Pancreas (tissue), 10 donors: ENCODE measurements at regions not wholly inside any gene's neighbourhood (a gene's known extent, or its start where the extent isn't known, plus 50 kb on each side); places are given as distances from the start of the nearest gene placed in this dataset.
"Not testable (repeated sequence)": the region's sequence is repeated elsewhere in the genome, so short reads cannot be mapped to it uniquely, and the experiment has no call there.

Experiments used
- ATAC-seq, 4 donors: fragments of 200-7000 bp; cut with Tn5 transposase; one replicate each; pipeline versions ENCODE4 v1.8.0 to v1.9.1; 2020; ENCODE audit warnings: mild to moderate bottlenecking in 4 of 4, moderate library complexity in 4 of 4
- DNase-seq, 6 donors: peaks; one replicate each; pipeline ENCODE4 v3.0.0-alpha.2; 2020
- FAIRE-seq: peaks from 2 replicates; lab custom pipeline; 2012; peaks lifted over from hg19 to GRCh38; lab: Jason Lieb, UNC
- H3K27ac ChIP-seq, 4 donors: fragments of 200-600 bp; sonication (generic); 1 replicate in 3 of 4; 2 replicates in 1 of 4; pipeline versions ENCODE4 v1.5.0 to v1.8.0; 2020
- H3K27me3 ChIP-seq, 4 donors: fragments of 200-600 bp; one replicate each; pipeline ENCODE4 v1.8.0; 2021
- H3K36me3 ChIP-seq, 3 donors: fragments of 200-600 bp; sonication (generic) in 1 of 3; one replicate each; pipeline versions ENCODE4 v1.5.0 to v1.8.0; 2020 to 2021
- H3K4me1 ChIP-seq, 3 donors: fragments of 200-600 bp; one replicate each; pipeline ENCODE4 v1.8.0; 2021
- H3K4me3 ChIP-seq, 4 donors: fragments of 200-600 bp; sonication (generic) in 2 of 4; one replicate each; pipeline versions ENCODE4 v1.5.0 to v1.8.0; 2020 to 2021
- H3K9me3 ChIP-seq, 4 donors: fragments of 200-600 bp; one replicate each; pipeline ENCODE4 v1.8.0; 2021
- CTCF ChIP-seq, 4 donors: fragments of 200-600 bp; sonication (generic) in 3 of 4; IDR thresholded peaks; one replicate each; pipeline versions ENCODE4 v1.5.0 to v1.8.0; 2021; ENCODE audit warnings: antibody characterized with exemption in 4 of 4
- WGBS, 2 donors: extraction: QIAGEN DNeasy Blood & Tissue Kit; methylation state at CpG; one replicate each; pipeline ENCODE4 v1.1.7; 2013; 5-methylcytosine and 5-hydroxymethylcytosine counted together
- intact Hi-C, 3 donors: fragments of 100-400 bp; cut with DNase I; formaldehyde crosslinking; loops; one replicate each; pipeline versions ENCODE4 v1.11.1 to v1.14.2; 2022
- donor health status: healthy with polysubstance abuse.
- donor health status: DM: no; HTN: no; CAD: no; lungs with moderate emphysema.
- donor health status: DM: no; HTN: no; CAD: no.
- donor health status: control.
- donor health status: control.
- donor health status: Bipolar disorder and iron deficiency.
- donor health status: DM: yes; HTN: yes; CAD: no.
- donor health status: DM: no; HTN: no; CAD: no.
- donor health status: DM: no; HTN: no; CAD: no.
- donor health status: DM: yes; HTN: yes; CAD: no.

GRCh38 chr7:142629588-142630260 lies 119.5 kb upstream of the PRSS1 start:
- Histone ChIP-seq H3K4me1 (peaks cover 0 to 3% (median 0%) of the 10 kb centered on the region in 3 donors), H3K27me3 (no peaks in the 10 kb centered on the region), H3K27ac (no peak overlapping the region), H3K36me3 (no peaks in the 10 kb centered on the region), H3K9me3 (no peaks in the 10 kb centered on the region), H3K4me3 (no peak overlapping the region)
- 53 to 58% methylated on average over 15 of the region's 15 CpGs for WGBS, 2 donors
- DNase-seq (no peak), ATAC-seq (peak in 3 of 4 donors; percentile 31 to 65 (median 64)), FAIRE-seq (no peak)
- intact Hi-C loops = loop anchor here in 1 of 3 donors (10.0 kb wide), 1 partner anchor 155 kb away; no protein-coding TSS in a partner anchor
- no peak for TF ChIP-seq CTCF (IDR thresholded peaks at IDR 0.05)

- peaks cover 0 to 3% (median 0%) of the 10 kb centered on the region in 3 donors for H3K4me1 ChIP-seq
- intact Hi-C loops = no loop called here
- WGBS, 2 donors = 28 to 34% methylated on average over 1 of the region's 1 CpG
Observed at GRCh38 chr7:142628945-142629344, 120.3 kb upstream of the PRSS1 start.

GRCh38 chr7:142627223-142627622 lies 122.0 kb upstream of the PRSS1 start:
- intact Hi-C loops, H3K27me3 ChIP-seq, H3K4me3 ChIP-seq, DNase-seq, ATAC-seq, FAIRE-seq, H3K9me3 ChIP-seq, H3K4me1 ChIP-seq, H3K27ac ChIP-seq, H3K36me3 ChIP-seq: not testable (repeated sequence)
- 88 to 93% methylated on average over 11 of the region's 11 CpGs for WGBS, 2 donors

More at GRCh38 chr7:142628945-142629344, 120.3 kb upstream of the PRSS1 start:
- H3K27ac ChIP-seq = no peak overlapping the region
- FAIRE-seq (no peak), DNase-seq (no peak), ATAC-seq (no peak)
- H3K4me3 ChIP-seq = no peak overlapping the region
- H3K36me3 ChIP-seq = no peaks in the 10 kb centered on the region
- TF ChIP-seq CTCF (IDR thresholded peaks at IDR 0.05) = no peak
- H3K9me3 ChIP-seq = no peaks in the 10 kb centered on the region
- no peaks in the 10 kb centered on the region for H3K27me3 ChIP-seq

GRCh38 chr7:142626420-142627035 lies 122.7 kb upstream of the PRSS1 start:
- WGBS, 2 donors = 66 to 70% methylated on average over 12 of the region's 12 CpGs
- Histone ChIP-seq H3K27me3 (no peaks in the 10 kb centered on the region), H3K36me3 (no peaks in the 10 kb centered on the region), H3K4me3 (no peak overlapping the region), H3K9me3 (no peaks in the 10 kb centered on the region), H3K4me1 (no peaks in the 10 kb centered on the region), H3K27ac (no peak overlapping the region)
- no peak for FAIRE-seq
- intact Hi-C loops = no loop called here
- DNase-seq = peak in 5 of 6 donors; percentile 46 to 68 (median 61)
- ATAC-seq = peak; percentile 72 to 78 (median 76)
- peak; percentile 25 to 49 (median 38) for TF ChIP-seq CTCF (IDR thresholded peaks at IDR 0.05)

- H3K36me3 ChIP-seq, H3K27me3 ChIP-seq, FAIRE-seq, H3K9me3 ChIP-seq, H3K4me3 ChIP-seq, H3K4me1 ChIP-seq, H3K27ac ChIP-seq, intact Hi-C loops, DNase-seq: not testable (repeated sequence)
- 33 to 34% methylated on average over 2 of the region's 2 CpGs for WGBS, 2 donors
- ATAC-seq = peak in 3 of 4 donors; percentile 16 to 35 (median 16)
Observed at GRCh38 chr7:142625216-142625615, 124.1 kb upstream of the PRSS1 start.

- intact Hi-C loops = no loop called here
- Histone ChIP-seq H3K9me3 (no peaks in the 10 kb centered on the region), H3K4me1 (no peaks in the 10 kb centered on the region), H3K36me3 (no peaks in the 10 kb centered on the region), H3K27ac (no peak overlapping the region), H3K27me3 (no peaks in the 10 kb centered on the region), H3K4me3 (no peak overlapping the region)
- 82 to 90% methylated on average over 6 of the region's 6 CpGs for WGBS, 2 donors
- TF ChIP-seq CTCF (IDR thresholded peaks at IDR 0.05) = no peak
- FAIRE-seq (no peak), DNase-seq (no peak), ATAC-seq (no peak)
Observed at GRCh38 chr7:142620402-142620801, 128.9 kb upstream of the PRSS1 start.
